HG03571 (cell line): ENCODE measurements at regions not wholly inside any gene's neighbourhood (a gene's known extent, or its start where the extent isn't known, plus 50 kb on each side); places are given as distances from the start of the nearest gene placed in this dataset.

Source experiments
- ATAC-seq: cut with Tn5 transposase; IDR thresholded peaks from one replicate; pipeline ENCODE4 v1.9.1; 2021; ENCODE audit not compliant: unreplicated experiment

DNA sequence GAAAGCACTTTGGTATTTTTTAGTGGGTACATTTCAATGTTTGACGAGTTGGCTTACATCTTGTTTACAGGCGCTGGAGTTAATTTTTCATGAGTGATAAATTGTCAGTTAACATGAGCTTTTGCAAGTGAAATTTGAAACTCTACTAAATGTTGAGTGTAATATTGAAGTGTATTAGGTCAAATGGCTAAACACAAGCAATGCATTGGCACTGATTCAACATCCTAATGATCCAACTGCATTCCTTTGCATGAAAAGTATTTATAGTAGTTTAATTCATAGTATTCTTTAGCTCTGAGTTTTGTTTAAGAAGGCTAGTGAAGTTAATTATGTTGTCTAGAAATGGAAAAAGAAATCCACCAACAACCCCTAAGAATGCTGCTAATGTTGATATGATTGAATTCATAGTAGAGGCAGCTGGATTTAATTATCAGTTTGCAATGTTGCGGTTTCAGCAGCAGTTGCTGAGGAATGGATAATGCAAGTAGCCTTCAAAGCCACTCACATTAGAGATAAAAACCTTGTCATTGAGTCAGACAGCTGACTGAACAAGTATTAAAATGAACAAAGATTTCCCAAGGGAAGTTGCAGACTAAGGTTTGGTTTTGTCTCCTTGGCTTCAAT lies 245.6 kb upstream of the GOLIM4 start:
- ATAC-seq, result no peak

GRCh38 chr3:168338161-168338560 lies 242.4 kb upstream of the GOLIM4 start:
- ATAC-seq, result no peak

DNA sequence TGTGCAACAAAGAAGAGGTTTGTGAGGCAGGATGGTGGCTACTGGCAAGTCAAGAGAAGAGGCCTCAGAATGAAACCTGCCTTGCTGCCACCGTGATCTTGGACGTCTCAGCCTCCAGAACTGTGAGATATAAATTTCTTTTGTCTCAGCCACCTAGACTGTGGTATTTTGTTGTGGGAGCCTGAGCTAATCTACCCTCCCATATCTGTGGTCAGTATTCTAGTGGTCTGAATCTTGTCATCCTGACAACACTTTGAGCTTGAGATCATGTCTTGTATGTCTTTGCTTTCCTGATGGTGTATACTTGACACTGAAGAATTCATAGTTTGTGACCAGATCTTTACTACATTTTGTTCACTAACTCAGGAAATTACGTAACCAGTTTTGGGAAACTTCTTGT lies 240.6 kb upstream of the GOLIM4 start:
- ATAC-seq, result no peak

DNA sequence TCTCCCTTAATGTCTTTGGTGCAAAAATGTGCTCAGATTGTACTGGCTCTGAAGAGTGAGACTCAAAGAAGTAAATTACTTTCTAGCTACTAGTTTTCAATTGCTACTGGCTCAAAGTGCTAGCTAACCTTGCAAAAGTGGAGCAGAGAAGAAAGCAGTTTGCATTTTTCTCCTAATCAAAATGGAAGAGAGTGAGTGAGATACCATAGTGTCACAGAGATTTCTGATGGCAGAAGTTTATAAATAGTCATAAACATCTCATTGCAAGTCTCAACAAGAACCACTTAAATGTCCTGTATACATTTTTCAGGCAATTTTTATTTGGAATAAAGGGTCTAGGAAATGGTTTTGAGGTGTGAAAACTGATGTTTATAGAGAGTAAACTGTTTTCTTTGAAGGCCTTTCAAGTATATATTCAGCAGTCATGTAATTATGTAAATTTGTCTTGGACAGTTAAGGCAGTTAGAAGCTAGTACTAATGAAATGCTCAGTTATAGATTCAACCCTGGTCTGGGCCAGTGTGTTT lies 237.7 kb upstream of the GOLIM4 start:
- ATAC-seq, result no peak

DNA sequence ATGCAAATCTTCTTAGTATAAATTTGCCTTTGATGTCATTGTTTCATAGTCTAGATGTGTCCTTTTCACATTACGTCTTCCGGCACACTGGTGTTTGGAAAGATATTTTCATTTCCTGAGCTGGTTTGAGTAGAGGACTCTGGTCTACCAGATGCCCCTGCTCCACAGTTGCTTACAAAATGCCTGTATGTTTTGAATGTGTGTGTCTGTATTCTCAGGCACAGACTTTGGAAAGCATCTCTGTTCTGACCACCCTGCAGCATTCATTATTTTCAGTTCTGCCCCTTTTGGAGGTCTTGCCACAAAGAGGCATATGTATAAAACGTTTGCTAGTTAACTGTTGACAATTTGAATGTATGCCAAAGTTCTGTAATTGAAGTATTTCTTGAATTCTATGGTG lies 236.0 kb upstream of the GOLIM4 start:
- ATAC-seq, result no peak

DNA sequence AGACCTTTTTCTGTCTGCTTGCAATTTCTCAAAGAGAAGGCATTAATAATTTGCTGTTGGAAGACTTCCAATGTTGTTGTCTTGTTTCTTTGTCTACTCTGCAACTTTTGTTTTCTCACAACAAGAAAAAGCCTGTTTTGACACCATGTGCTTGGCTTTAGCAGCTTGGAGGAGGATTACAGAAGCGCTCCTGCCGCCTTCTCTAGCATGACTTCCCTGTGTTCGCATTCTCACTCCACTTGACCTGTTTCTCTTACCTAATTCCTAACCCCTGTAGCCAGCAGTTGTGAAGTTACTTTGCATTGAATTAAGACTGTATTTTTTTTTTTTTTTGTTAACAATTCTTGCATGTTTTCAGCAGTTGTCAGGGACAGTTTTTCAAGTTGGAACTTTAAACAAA lies 235.3 kb upstream of the GOLIM4 start:
- no peak for ATAC-seq

DNA sequence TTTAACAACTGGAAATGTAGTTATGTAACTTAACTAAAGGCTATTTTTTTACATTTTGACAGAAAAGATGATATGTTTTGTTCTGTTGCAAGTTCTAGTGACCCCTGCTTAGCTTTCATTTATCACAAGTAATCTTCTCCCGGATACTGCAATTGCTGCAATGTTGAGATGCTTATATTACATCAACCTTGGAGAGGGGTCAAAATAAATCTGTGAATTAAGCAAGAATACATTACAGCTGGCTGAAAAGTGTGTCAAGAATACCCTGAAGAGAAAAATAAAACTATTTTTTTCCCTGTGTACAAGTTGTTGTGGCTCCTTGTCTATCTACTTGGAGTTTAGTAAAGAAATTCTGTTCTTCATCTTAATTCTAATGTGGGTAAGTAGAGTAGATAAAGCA lies 232.1 kb upstream of the GOLIM4 start:
- ATAC-seq, result no peak

DNA sequence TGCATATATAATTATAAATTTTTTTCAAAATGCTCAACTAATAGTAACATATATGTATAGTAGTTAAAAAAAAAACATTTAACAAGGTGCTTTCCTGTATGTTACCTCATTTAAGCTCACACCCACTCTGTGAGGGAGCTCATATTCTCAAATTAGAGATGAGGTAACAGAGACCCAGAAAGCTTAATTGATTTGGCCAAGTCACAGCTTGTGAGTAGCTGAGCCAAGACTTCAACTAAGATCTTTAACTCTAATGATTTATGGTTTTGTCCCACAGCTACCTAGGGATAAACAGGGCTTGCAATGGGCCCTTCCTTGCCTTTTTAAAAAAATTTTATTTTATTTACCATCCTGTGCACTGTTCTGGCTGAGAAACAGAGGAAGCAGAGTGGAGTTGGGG lies 230.0 kb upstream of the GOLIM4 start:
- ATAC-seq, result no peak

DNA sequence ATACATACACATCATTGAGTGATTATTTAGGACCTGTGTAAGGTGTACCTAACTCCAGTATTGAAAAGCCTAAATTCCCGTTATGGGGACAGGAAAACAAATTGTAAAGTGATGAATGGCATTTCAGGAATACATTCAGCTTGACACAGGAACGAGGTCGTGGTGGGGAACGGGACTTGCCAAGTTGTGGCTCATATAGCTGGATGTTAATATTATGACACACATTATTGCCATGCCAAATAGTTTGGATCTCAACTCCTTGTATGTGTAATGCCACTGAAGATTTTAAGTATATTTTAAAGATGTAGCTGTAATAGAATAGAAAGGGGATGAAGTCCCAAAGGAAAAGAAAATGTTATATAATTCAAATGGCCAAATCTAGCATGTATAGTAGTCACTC lies 227.2 kb upstream of the GOLIM4 start:
- no peak for ATAC-seq

- no peak for ATAC-seq
Measured at GRCh38 chr3:168314166-168314565, 218.4 kb upstream of the GOLIM4 start.

DNA sequence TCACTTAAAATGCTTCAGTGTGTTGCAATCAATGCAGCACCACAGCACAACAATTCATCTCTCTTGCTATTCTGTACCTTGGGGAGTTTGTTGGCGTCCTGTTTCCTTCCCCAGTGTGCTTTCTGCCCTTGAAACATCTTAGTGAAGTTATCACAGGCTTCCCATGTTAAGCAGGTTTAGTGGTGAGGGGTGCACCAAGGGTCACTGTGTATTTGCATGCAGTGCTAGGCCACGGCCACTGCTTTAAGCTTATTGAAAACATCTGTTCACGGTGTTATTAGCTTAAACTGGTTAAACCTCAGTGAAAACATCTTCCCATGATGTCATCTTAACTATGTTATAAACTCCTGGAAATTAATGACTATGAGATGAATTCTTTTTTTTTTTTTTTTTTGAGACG lies 217.3 kb upstream of the GOLIM4 start:
- no peak for ATAC-seq

GRCh38 chr3:168307893-168308292 lies 212.2 kb upstream of the GOLIM4 start:
- no peak for ATAC-seq

DNA sequence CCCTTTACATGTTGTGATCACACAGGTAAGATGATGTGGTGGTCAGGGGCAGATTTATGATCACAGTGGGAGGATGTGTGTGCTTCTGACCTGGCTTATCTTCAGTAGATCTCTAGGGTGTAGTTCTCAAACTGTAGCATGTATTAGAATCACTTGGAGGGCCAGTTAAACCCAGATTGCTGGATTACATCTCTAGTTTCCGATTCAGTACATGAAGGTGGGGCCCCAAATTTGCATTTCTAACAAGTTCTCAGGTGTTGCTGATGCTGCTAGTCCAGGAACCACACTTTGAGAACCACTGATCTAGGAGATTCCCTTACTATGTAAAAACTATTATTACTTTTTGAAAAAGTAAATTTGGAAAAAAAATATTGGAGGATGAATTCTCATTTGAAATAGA lies 199.3 kb upstream of the GOLIM4 start:
- ATAC-seq, result no peak

GRCh38 chr3:168292296-168292695 lies 196.6 kb upstream of the GOLIM4 start:
- no peak for ATAC-seq

DNA sequence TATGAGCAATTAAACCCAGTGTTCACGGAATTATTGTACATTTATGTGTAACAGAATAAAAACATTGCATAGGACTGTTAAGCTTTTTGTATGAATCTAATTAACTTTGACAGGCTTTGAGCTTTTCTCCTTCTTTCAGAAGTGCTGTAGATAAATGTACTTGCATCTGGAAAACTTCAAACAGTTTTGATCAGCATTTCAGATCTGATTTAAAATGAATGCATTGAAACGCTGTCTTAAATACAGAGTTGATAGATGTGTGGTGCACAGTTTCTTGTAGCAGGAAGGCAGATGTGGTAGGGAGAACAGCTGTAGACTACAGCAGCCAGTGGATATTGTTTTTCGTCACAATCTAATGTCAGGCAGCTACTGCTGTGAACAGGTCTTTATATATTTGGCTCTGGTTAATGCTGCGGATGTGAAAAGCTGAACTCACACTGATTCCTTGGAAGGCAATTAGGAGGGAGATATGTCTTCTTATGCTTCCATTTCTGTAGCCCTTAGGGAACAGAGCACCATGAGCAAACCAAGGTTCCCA lies 193.8 kb upstream of the GOLIM4 start:
- no peak for ATAC-seq

- ATAC-seq, result no peak
Measured at GRCh38 chr3:168288511-168289401, 193.0 kb upstream of the GOLIM4 start.

DNA sequence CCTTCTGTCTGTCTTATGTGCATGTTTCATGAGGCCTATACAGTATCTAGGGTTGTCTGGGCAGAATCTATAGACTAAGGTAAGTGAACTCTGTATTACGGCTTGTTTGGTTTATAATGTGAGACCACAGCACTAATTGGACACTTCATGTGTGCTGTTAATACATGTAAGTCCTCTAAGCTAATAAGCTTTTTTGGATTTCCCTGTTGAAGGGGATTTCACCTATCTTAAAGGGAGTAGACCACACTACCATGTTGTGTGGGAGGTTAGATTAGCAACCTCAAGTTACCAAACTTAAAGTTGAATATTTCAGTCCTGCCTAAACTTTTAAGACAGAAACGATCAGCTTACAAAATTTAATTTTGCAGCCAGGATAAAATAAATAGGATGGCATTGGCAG lies 189.8 kb upstream of the GOLIM4 start:
- ATAC-seq, result no peak

DNA sequence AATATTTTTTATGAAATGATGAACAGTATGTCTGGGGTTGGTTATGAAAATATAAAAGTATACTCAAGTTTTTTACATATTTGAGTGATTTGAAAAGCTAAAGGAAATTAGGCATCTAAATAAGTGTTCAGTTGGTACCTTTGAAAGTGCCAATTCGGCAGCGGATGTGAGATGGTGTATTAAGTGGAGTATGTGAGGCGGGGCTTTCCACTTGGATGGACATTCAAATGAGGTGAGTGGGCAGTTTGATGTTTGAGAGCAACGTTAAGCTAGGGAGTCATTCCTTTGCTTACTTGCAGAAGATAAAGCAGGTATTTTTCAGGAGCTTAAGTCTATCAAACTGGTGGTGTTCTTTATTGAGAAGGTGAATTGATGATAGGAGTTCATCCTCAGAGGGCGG lies 189.0 kb upstream of the GOLIM4 start:
- ATAC-seq, result no peak

DNA sequence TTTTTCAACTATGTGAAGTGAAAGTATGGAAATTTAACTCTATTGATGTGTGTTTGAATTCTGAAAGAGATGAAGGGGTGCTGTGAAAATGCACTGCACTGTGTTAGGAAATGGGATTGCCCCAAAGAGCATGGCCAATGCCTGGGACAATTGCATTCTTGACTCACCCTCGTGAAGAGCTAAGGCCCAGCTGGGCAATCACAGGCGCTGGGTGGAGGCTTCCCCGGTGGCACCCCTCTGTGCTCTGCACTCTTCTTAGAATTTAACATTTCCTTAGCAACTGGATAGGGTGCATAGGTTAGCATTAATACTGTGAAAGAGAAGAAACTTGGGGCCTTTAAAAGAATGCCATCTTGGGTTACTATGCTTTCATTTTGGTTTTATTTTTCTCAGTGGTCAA lies 179.9 kb upstream of the GOLIM4 start:
- ATAC-seq, result no peak

- no peak for ATAC-seq
Measured at GRCh38 chr3:168273917-168274316, 178.2 kb upstream of the GOLIM4 start.

DNA sequence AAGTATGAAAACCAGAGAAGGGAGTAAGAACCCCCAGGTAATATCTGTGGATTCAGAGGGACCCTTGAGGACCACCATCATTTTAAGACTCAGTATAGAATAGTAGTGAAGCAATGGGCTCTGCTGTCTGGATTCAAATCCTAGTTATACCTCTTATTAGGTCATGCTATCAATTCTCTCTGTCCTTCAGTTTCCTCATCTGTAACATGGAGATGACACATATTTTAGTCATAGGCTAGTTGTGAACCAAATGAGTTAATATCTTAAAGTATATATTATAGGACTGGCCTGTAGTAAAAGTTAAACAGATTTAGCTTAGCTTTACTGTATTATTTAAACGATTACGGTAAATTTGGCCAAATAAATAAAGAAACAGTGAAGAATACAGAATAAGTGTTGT lies 177.3 kb upstream of the GOLIM4 start:
- ATAC-seq, result no peak

DNA sequence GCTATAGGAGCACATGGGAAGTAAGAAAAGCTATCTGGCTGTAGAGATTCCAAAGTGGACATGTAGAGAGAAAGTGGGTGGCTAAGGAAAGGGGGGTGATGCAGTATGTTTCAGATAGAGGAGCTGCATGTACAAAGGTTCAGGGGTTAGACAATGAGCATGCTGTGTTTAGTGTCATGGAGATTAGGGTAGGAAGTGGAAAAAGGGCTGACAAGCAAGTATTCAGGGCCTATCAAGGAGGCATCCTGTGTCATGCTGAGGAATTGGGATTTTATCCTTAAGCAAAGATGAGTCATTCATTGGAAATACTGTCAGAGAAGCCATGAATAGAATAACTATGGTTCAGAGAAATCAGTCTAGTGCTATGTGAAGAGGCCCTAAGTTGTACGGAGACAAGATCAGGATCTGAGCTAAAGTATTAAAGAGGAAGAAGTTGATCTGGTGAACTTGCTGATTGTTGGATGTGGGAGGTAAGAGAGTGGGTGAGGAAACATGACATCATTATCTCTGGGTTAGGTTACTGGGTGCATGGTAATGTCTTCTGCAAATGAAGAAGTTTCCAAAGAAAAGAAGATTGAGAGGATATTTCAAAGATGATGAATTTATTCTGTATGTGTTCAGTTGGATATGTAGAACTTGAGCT lies 176.7 kb upstream of the GOLIM4 start:
- no peak for ATAC-seq
